ENCODE measurements at regions not wholly inside any gene's neighbourhood (a gene's known extent, or its start where the extent isn't known, plus 50 kb on each side); places are given as distances from the start of the nearest gene placed in this dataset.
"Not testable (repeated sequence)": the region's sequence is repeated elsewhere in the genome, so short reads cannot be mapped to it uniquely, and the experiment has no call there.

DNA sequence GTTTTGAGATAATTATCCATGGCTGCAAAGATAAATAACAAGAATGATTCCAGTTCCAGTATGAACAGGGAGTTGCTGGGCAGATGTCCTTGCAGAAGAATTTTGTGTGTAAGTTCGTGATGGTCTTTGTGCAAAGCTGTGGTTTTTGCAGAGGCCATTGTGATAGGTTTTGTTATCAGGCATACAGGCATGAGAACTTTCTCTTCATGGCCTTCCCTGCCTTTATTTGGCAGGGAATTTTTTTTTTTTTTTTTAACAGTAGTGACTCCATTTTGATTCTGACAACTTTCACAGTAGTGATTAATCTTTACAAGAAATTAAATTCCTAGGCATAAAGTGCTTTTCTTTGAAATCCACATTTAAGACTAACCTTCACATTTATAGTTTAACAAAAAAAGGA is 1999.5 kb upstream of the CDH6 start:
- H3K9ac ChIP-seq (ENCODE audit: low read depth, low read length), result no peak overlapping the region
- H3K4me3 ChIP-seq (ENCODE audit: low read depth, low read length), result no peak overlapping the region
- no peaks in the 10 kb centered on the region for H3K27me3 ChIP-seq (ENCODE audit: control insufficient read depth, insufficient read depth, low read length)
- no peaks in the 10 kb centered on the region for H3K9me3 ChIP-seq (ENCODE audit: control insufficient read depth, insufficient read depth, low read length)
- no peaks in the 10 kb centered on the region for H3K36me3 ChIP-seq (ENCODE audit: control insufficient read depth, insufficient read depth, low read length)
- peaks cover 4% of the 10 kb centered on the region for H3K4me1 ChIP-seq (ENCODE audit: control insufficient read depth, insufficient read depth, low read length)

DNA sequence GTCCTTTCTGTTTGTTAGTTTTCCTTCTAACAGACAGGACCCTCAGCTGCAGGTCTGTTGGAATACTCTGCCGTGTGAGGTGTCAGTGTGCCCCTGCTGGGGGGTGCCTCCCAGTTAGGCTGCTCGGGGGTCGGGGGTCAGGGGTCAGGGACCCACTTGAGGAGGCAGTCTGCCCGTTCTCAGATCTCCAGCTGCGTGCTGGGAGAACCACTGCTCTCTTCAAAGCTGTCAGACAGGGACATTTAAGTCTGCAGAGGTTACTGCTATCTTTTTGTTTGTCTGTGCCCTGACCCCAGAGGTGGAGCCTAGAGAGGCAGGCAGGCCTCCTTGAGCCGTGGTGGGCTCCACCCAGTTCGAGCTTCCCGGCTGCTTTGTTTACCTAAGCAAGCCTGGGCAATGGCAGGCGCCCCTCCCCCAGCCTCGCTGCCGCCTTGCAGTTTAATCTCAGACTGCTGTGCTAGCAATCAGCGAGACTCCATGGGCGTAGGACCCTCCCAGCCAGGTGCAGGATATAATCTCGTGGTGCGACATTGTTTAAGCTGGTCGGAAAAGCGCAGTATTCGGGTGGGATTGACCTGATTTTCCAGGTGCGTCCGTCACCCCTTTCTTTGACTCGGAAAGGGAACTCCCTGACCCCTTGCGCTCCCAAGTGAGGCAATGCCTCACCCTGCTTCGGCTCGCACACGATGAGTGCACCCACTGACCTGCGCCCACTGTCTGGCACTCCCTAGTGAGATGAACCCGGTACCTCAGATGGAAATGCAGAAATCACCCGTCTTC is 2002.0 kb upstream of the CDH6 start:
- H3K4me3 ChIP-seq (ENCODE audit: low read depth, low read length), result peak overlapping the region; percentile 26
- not testable (repeated sequence) for H3K27me3 ChIP-seq (ENCODE audit: control insufficient read depth, insufficient read depth, low read length); H3K9ac ChIP-seq (ENCODE audit: low read depth, low read length); H3K4me1 ChIP-seq (ENCODE audit: control insufficient read depth, insufficient read depth, low read length); H3K36me3 ChIP-seq (ENCODE audit: control insufficient read depth, insufficient read depth, low read length); H3K9me3 ChIP-seq (ENCODE audit: control insufficient read depth, insufficient read depth, low read length)

DNA sequence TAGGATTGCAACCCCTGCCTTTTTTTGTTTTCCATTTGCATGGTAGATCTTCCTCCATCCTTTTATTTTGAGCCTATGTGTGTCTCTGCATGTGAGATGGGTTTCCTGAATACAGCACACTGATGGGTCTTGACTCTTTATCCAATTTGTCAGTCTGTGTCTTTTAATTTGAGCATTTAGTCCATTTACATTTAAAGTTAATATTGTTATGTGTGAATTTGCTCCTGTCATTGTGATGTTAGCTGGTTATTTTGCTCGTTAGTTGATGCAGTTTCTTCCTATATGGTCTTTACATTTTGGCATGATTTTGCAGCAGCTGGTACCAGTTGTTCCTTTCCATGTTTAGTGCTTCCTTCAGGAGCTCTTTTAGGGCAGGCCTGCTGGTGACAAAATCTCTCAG is 2003.1 kb upstream of the CDH6 start:
- H3K9ac ChIP-seq (ENCODE audit: low read depth, low read length); H3K4me3 ChIP-seq (ENCODE audit: low read depth, low read length); H3K36me3 ChIP-seq (ENCODE audit: control insufficient read depth, insufficient read depth, low read length); H3K27me3 ChIP-seq (ENCODE audit: control insufficient read depth, insufficient read depth, low read length); H3K9me3 ChIP-seq (ENCODE audit: control insufficient read depth, insufficient read depth, low read length); H3K4me1 ChIP-seq (ENCODE audit: control insufficient read depth, insufficient read depth, low read length): not testable (repeated sequence)

DNA sequence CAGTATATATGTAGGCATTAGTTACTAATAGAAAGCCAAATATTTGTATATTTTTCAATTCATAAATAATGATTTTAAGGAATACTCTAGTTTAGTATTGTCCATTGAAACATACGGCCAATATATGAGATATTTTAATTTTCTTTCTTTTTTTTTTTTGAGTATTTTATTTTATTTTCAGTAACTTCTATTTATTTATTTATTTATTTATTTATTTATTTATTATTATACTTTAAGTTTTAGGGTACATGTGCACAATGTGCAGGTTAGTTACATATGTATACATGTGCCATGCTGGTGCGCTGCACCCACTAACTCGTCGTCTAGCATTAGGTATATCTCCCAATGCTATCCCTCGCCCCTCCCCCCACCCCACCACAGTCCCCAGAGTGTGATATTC is 2007.1 kb upstream of the CDH6 start:
- H3K9ac ChIP-seq (ENCODE audit: low read depth, low read length); H3K4me3 ChIP-seq (ENCODE audit: low read depth, low read length): not testable (repeated sequence)

DNA sequence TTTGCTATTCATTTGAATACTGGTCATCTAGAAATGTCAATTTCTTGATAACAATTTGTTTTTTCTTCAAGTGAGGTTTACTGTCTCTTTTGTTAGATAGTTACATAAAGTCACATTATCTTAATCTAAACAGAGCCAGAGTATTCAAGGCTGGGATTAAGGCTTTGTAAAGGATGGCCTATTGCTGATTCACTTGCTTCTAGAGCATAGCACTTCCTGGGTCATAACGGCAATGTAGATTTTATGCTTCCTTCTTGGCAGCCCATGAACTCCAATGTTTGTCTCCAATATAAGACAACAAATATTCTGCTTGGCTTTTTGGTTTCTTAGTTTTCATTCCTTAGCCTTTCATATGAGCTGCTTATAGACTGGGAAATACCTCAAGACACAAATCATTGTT is 2007.9 kb upstream of the CDH6 start:
- H3K36me3 ChIP-seq (ENCODE audit: control insufficient read depth, insufficient read depth, low read length), result no peaks in the 10 kb centered on the region
- no peak overlapping the region for H3K4me3 ChIP-seq (ENCODE audit: low read depth, low read length)
- H3K27me3 ChIP-seq (ENCODE audit: control insufficient read depth, insufficient read depth, low read length), result no peaks in the 10 kb centered on the region
- H3K4me1 ChIP-seq (ENCODE audit: control insufficient read depth, insufficient read depth, low read length), result no peaks in the 10 kb centered on the region
- no peak overlapping the region for H3K9ac ChIP-seq (ENCODE audit: low read depth, low read length)
- H3K9me3 ChIP-seq (ENCODE audit: control insufficient read depth, insufficient read depth, low read length), result no peaks in the 10 kb centered on the region

More for the DNA sequence above, 2007.1 kb upstream of the CDH6 start:
- H3K9me3 ChIP-seq (ENCODE audit: control insufficient read depth, insufficient read depth, low read length); H3K27me3 ChIP-seq (ENCODE audit: control insufficient read depth, insufficient read depth, low read length); H3K4me1 ChIP-seq (ENCODE audit: control insufficient read depth, insufficient read depth, low read length); H3K36me3 ChIP-seq (ENCODE audit: control insufficient read depth, insufficient read depth, low read length): not testable (repeated sequence)

DNA sequence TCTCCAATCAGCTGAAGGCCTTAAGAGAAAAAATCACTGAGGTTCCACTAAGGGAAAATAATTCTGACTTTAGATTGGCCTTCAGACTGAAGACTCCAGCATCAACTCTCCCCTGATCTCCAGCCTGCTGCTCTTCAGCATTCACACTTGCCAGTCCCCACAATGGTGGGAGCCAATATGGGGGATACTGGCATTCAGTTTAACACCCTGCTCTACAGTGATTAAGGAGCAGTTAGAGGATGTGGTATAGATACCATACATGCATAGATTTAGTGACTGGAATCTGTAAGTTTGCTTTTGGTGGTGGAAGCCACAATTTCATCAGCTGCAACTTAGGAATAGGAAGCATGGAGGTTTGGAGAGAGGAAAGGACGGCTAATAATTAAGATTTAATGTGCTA is 2017.7 kb upstream of the CDH6 start:
- Histone ChIP-seq H3K9me3 (ENCODE audit: control insufficient read depth, insufficient read depth, low read length) (no peaks in the 10 kb centered on the region), H3K36me3 (ENCODE audit: control insufficient read depth, insufficient read depth, low read length) (no peaks in the 10 kb centered on the region), H3K4me3 (ENCODE audit: low read depth, low read length) (no peak overlapping the region), H3K4me1 (ENCODE audit: control insufficient read depth, insufficient read depth, low read length) (no peaks in the 10 kb centered on the region), H3K9ac (ENCODE audit: low read depth, low read length) (no peak overlapping the region), H3K27me3 (ENCODE audit: control insufficient read depth, insufficient read depth, low read length) (no peaks in the 10 kb centered on the region)

DNA sequence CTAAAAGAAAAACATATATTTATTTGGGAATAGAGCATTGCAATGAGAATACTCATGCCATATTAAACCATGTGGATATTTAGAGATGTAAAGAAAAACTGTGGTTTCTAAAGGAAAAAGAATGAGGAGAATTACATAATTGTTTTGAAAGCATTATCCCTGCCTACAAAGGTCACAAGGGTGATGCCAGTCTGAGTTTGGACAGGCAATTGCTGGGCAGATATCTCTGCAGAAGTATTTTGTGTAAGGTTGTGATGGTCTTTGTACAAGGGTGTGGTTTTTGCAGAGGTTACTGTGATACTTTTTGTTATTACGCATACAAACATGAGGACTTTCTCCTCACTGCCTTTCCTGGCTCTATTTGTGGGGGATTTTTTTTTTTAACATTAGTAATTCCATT is 2022.9 kb upstream of the CDH6 start:
- Histone ChIP-seq H3K4me3 (ENCODE audit: low read depth, low read length) (no peak overlapping the region), H3K4me1 (ENCODE audit: control insufficient read depth, insufficient read depth, low read length) (peaks cover 5% of the 10 kb centered on the region), H3K9me3 (ENCODE audit: control insufficient read depth, insufficient read depth, low read length) (no peaks in the 10 kb centered on the region), H3K9ac (ENCODE audit: low read depth, low read length) (no peak overlapping the region), H3K36me3 (ENCODE audit: control insufficient read depth, insufficient read depth, low read length) (no peaks in the 10 kb centered on the region), H3K27me3 (ENCODE audit: control insufficient read depth, insufficient read depth, low read length) (no peaks in the 10 kb centered on the region)

DNA sequence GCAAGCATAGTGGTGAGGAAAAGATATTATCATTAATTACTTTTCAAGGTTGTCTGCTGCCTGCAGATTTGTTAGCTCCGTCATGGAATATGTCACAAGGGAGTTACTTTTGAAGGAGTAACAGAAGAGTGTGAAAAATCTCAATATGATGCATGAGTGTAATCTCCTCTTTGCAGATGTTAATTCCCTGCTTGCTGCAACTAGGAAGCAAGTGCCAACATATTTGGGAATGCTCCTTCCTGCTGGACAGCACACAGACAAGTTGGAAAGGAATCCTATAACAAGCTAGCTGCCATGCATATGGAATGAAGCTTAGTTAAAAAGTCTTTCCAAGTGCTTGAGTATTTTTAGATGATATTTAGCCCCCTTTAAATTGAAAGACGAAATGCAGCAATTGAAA is 2023.6 kb upstream of the CDH6 start:
- Histone ChIP-seq H3K9ac (ENCODE audit: low read depth, low read length) (no peak overlapping the region), H3K4me1 (ENCODE audit: control insufficient read depth, insufficient read depth, low read length) (peaks cover 5% of the 10 kb centered on the region), H3K36me3 (ENCODE audit: control insufficient read depth, insufficient read depth, low read length) (no peaks in the 10 kb centered on the region), H3K9me3 (ENCODE audit: control insufficient read depth, insufficient read depth, low read length) (no peaks in the 10 kb centered on the region), H3K4me3 (ENCODE audit: low read depth, low read length) (no peak overlapping the region), H3K27me3 (ENCODE audit: control insufficient read depth, insufficient read depth, low read length) (no peaks in the 10 kb centered on the region)

DNA sequence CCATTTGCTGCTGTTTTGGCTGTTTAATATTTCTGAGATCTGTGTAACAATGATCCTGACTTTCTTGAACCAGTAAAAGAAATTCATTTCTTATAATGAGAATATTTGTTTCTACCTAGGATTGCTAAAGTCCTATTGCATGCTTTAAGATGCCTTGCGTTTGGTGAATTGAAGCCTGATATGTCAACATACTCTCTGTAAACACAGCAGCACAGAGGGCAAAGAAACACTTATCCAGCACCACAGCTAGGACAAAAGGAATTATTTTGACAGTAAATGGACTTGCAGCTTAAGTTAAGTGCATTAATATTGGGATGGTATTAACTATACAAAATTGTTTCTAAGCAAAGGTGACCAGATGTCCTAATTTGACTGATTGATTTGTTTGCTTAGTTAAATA is 2031.2 kb upstream of the CDH6 start:
- no peaks in the 10 kb centered on the region for H3K27me3 ChIP-seq (ENCODE audit: control insufficient read depth, insufficient read depth, low read length)
- no peak overlapping the region for H3K4me3 ChIP-seq (ENCODE audit: low read depth, low read length)
- no peaks in the 10 kb centered on the region for H3K4me1 ChIP-seq (ENCODE audit: control insufficient read depth, insufficient read depth, low read length)
- H3K9me3 ChIP-seq (ENCODE audit: control insufficient read depth, insufficient read depth, low read length), result no peaks in the 10 kb centered on the region
- no peak overlapping the region for H3K9ac ChIP-seq (ENCODE audit: low read depth, low read length)
- no peaks in the 10 kb centered on the region for H3K36me3 ChIP-seq (ENCODE audit: control insufficient read depth, insufficient read depth, low read length)

DNA sequence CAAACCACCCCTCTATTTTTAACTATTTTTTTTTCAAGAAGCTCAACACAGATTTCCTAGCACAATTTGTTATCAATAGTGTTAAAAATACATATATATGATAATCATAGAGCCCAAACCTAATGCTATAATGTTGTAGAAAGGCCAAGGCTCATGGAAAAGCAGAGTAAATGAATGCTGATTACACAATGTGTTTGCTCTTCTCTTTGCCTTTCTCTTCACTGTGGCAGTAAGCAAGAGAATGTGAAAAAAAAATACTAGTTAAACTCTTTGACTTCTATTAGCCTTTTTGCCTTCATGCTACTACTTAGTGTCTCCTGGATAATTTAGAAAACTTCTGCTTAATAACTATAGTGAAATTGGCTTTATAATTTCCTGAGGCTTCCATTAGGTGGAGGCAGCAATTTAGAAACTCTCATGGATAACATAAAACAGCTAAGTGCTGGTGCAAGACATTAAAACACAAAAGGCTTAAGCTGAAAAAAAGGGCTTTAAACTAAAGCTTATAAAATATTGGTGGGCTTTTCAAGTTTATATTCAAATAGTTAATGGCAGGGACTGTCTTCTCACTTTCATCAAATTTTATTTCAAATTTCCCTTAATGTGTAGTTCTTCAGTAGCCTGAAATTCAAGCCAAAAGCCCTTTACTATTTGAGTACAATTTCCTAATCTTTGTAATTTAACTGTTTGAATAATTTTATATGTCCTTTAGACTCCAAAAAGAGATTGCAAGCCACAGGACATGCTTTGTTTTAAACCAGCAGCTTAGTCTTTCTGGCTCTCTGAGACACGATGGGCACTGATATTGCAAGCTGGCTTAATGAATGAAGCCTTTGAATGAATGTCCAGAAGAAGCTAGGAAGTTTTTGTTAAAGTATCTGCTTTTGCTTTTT is 2031.8 kb upstream of the CDH6 start:
- H3K4me3 ChIP-seq (ENCODE audit: low read depth, low read length), result no peak overlapping the region
- H3K36me3 ChIP-seq (ENCODE audit: control insufficient read depth, insufficient read depth, low read length), result no peaks in the 10 kb centered on the region
- H3K27me3 ChIP-seq (ENCODE audit: control insufficient read depth, insufficient read depth, low read length), result no peaks in the 10 kb centered on the region
- no peaks in the 10 kb centered on the region for H3K4me1 ChIP-seq (ENCODE audit: control insufficient read depth, insufficient read depth, low read length)
- H3K9me3 ChIP-seq (ENCODE audit: control insufficient read depth, insufficient read depth, low read length), result no peaks in the 10 kb centered on the region
- no peak overlapping the region for H3K9ac ChIP-seq (ENCODE audit: low read depth, low read length)

DNA sequence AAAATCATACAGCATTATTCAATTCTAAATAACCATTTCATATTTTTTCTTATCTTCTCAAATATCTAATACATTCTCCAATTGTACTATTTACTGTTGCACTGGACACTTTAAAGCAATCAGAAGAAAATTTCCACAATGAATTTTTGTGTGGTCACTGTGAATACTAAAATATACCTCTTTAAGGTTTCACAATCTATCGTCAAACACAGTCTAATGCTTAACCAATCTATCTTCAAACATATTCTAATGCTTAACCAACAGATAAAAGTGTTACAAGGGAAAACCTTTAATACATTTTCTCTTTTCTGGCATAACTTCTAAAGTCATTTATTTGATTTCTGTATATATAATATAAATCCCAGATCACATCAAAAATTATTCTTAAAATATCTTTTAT is 2035.5 kb upstream of the CDH6 start:
- Histone ChIP-seq H3K4me1 (ENCODE audit: control insufficient read depth, insufficient read depth, low read length) (no peaks in the 10 kb centered on the region), H3K4me3 (ENCODE audit: low read depth, low read length) (no peak overlapping the region), H3K36me3 (ENCODE audit: control insufficient read depth, insufficient read depth, low read length) (no peaks in the 10 kb centered on the region), H3K9me3 (ENCODE audit: control insufficient read depth, insufficient read depth, low read length) (no peaks in the 10 kb centered on the region), H3K9ac (ENCODE audit: low read depth, low read length) (no peak overlapping the region), H3K27me3 (ENCODE audit: control insufficient read depth, insufficient read depth, low read length) (no peaks in the 10 kb centered on the region)

DNA sequence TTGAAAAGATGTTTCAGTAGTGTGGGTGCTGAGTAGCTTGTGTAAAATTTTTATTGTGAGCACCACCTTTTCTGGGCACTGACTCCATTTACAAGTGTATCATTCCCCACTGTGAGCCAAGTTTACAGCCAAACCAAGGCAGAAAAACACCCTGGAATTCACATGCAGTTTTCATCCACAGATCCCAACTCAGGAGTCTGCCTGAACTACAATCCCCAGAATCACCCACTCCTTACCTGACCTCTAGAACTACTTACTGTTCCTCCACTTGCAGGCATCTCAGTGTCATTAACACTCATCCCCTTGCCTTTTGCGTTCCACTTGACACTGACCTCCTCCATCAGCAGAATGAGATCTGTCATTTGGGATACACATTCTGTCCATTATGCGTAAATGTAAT is 2042.6 kb upstream of the CDH6 start:
- no peaks in the 10 kb centered on the region for H3K27me3 ChIP-seq (ENCODE audit: control insufficient read depth, insufficient read depth, low read length)
- H3K36me3 ChIP-seq (ENCODE audit: control insufficient read depth, insufficient read depth, low read length), result no peaks in the 10 kb centered on the region
- peaks cover 4% of the 10 kb centered on the region for H3K4me1 ChIP-seq (ENCODE audit: control insufficient read depth, insufficient read depth, low read length)
- no peak overlapping the region for H3K9ac ChIP-seq (ENCODE audit: low read depth, low read length)
- no peak overlapping the region for H3K4me3 ChIP-seq (ENCODE audit: low read depth, low read length)
- H3K9me3 ChIP-seq (ENCODE audit: control insufficient read depth, insufficient read depth, low read length), result no peaks in the 10 kb centered on the region
